ENCODE measurements at regions not wholly inside any gene's neighbourhood (a gene's known extent, or its start where the extent isn't known, plus 50 kb on each side); places are given as distances from the start of the nearest gene placed in this dataset.

DNA sequence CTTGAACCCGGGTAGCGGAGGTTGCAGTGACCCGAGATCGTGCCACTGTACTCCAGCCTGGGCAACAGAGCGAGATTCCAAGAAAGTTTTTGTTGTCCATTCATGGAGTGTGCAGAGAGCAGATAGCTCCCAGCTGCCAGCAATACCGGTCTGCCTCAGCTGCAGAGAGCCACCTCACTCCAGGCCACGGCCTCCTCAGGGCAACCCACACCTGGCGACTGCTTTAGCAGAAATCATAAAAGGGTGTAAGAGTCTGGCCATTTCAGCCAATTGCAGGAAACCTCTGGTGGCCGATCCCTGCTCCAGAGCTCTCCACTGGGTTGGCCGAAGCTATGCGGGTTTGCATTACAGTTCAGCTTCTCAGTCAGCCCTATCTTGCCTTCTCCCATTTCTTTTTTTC, 227.4 kb upstream of the BCOR start:
- Mint-ChIP-seq H3K4me3 (ENCODE audit: unreplicated experiment) (no peak overlapping the region), H3K9me3 (ENCODE audit: unreplicated experiment) (no peaks in the 10 kb centered on the region), H3K4me1 (ENCODE audit: unreplicated experiment) (no peaks in the 10 kb centered on the region), H3K27ac (ENCODE audit: unreplicated experiment) (no peak overlapping the region), H3K27me3 (ENCODE audit: unreplicated experiment) (peaks cover 7% of the 10 kb centered on the region), H3K36me3 (ENCODE audit: low read depth, unreplicated experiment) (no peaks in the 10 kb centered on the region)
- no peak for DNase-seq (ENCODE audit: low spot score)
- no peak for TF ChIP-seq CTCF (IDR thresholded peaks at IDR 0.05; ENCODE audit: unreplicated experiment)

- H3K4me1 Mint-ChIP-seq (ENCODE audit: unreplicated experiment) = no peaks in the 10 kb centered on the region
Observed at GRCh38 chrX:40323977-40324376, 226.2 kb upstream of the BCOR start.

GRCh38 chrX:40320819-40321218, 223.1 kb upstream of the BCOR start:
- Mint-ChIP-seq H3K27me3 (ENCODE audit: unreplicated experiment) (peaks cover 4% of the 10 kb centered on the region), H3K4me1 (ENCODE audit: unreplicated experiment) (peaks cover 5% of the 10 kb centered on the region), H3K9me3 (ENCODE audit: unreplicated experiment) (no peaks in the 10 kb centered on the region), H3K27ac (ENCODE audit: unreplicated experiment) (no peak overlapping the region), H3K36me3 (ENCODE audit: low read depth, unreplicated experiment) (no peaks in the 10 kb centered on the region), H3K4me3 (ENCODE audit: unreplicated experiment) (no peak overlapping the region)
- no peak for DNase-seq (ENCODE audit: low spot score)
- no peak for TF ChIP-seq CTCF (IDR thresholded peaks at IDR 0.05; ENCODE audit: unreplicated experiment)

More at GRCh38 chrX:40323977-40324376, 226.2 kb upstream of the BCOR start:
- TF ChIP-seq CTCF (IDR thresholded peaks at IDR 0.05; ENCODE audit: unreplicated experiment) = no peak
- Mint-ChIP-seq H3K4me3 (ENCODE audit: unreplicated experiment) (no peak overlapping the region), H3K9me3 (ENCODE audit: unreplicated experiment) (no peaks in the 10 kb centered on the region), H3K27ac (ENCODE audit: unreplicated experiment) (no peak overlapping the region), H3K27me3 (ENCODE audit: unreplicated experiment) (peaks cover 7% of the 10 kb centered on the region), H3K36me3 (ENCODE audit: low read depth, unreplicated experiment) (no peaks in the 10 kb centered on the region)
- DNase-seq (ENCODE audit: low spot score) = no peak

DNA sequence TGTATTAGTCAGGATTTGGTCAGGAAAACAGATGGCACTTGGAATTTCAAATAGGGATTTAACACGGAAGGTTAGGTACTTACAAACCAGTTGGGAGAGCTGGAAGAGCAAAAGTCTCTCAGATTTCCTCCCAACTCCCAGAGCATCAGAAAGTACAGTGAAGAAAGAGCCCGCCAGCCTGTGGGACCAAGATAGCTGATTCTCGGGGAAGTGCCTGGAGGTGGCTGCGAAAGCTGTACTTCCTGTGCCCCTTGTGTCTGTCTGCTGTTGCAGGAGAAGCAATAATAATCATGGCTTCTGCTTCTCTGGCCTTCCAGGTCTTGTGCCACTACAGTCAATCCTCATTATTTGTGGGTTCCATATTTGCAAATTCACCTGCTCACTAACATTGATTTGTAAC, 221.0 kb upstream of the BCOR start:
- no peaks in the 10 kb centered on the region for H3K9me3 Mint-ChIP-seq (ENCODE audit: unreplicated experiment)
- DNase-seq (ENCODE audit: low spot score) = no peak
- no peak for TF ChIP-seq CTCF (IDR thresholded peaks at IDR 0.05; ENCODE audit: unreplicated experiment)
- no peaks in the 10 kb centered on the region for H3K36me3 Mint-ChIP-seq (ENCODE audit: low read depth, unreplicated experiment)
- H3K27me3 Mint-ChIP-seq (ENCODE audit: unreplicated experiment) = no peaks in the 10 kb centered on the region
- no peak overlapping the region for H3K4me3 Mint-ChIP-seq (ENCODE audit: unreplicated experiment)
- peaks cover 5% of the 10 kb centered on the region for H3K4me1 Mint-ChIP-seq (ENCODE audit: unreplicated experiment)
- no peak overlapping the region for H3K27ac Mint-ChIP-seq (ENCODE audit: unreplicated experiment)

DNA sequence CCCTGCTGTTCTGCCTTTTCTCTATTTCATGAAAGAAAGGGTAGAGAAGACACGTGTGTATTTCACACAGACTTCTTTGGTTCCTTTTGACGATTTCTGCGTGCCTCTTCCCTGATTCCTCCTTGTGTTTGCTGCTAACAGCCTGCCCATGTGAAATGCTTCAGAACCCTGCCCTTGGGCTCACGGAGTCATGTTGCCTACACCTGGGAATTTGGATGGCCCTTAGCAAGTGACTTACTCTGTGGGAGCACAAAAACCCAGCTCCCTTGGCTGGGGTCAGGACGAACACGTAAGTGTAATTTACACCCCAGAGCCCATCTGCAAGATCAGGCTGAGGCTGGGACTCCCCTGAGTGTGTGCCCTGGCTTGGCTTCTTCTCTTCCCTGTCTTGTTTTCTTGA, 220.3 kb upstream of the BCOR start:
- TF ChIP-seq CTCF (IDR thresholded peaks at IDR 0.05; ENCODE audit: unreplicated experiment) = no peak
- H3K27me3 Mint-ChIP-seq (ENCODE audit: unreplicated experiment) = no peaks in the 10 kb centered on the region
- DNase-seq (ENCODE audit: low spot score) = no peak
- H3K27ac Mint-ChIP-seq (ENCODE audit: unreplicated experiment) = no peak overlapping the region
- no peak overlapping the region for H3K4me3 Mint-ChIP-seq (ENCODE audit: unreplicated experiment)
- H3K36me3 Mint-ChIP-seq (ENCODE audit: low read depth, unreplicated experiment) = no peaks in the 10 kb centered on the region
- H3K4me1 Mint-ChIP-seq (ENCODE audit: unreplicated experiment) = peaks cover 5% of the 10 kb centered on the region
- H3K9me3 Mint-ChIP-seq (ENCODE audit: unreplicated experiment) = no peaks in the 10 kb centered on the region

Data from endothelial cell (in vitro differentiated cells).